WTC11 (cell line): ENCODE measurements at regions not wholly inside any gene's neighbourhood (a gene's known extent, or its start where the extent isn't known, plus 50 kb on each side); places are given as distances from the start of the nearest gene placed in this dataset.

Source experiments
- ATAC-seq: fragments of 200-7000 bp; cut with Tn5 transposase; 2 replicates; pipeline ENCODE4 v1.10.0; 2021; ENCODE audit warnings: mild to moderate bottlenecking, moderate library complexity
- CTCF ChIA-PET: fragments of 300-600 bp; sonication (Branson Sonifier 250); formaldehyde crosslinking; loops from one replicate; lab custom pipeline; 2021; ENCODE audit warnings: antibody characterized with exemption; lab: Charles Lee
- POLR2A ChIA-PET: fragments of 350-600 bp; sonication (Branson Sonifier 250); formaldehyde crosslinking; loops from one replicate; lab custom pipeline; 2021; ENCODE audit warnings: antibody characterized with exemption; lab: Charles Lee
- DNase-seq: peaks from one replicate; pipeline ENCODE4 v3.0.0; 2021; ENCODE audit warnings: low spot score
- H3K27ac Mint-ChIP-seq: 2 replicates; pipeline ENCODE4 v1.8.0; 2021; ENCODE audit warnings: mixed read lengths
- H3K27me3 Mint-ChIP-seq: 2 replicates; pipeline ENCODE4 v1.8.0; 2021; ENCODE audit warnings: low read depth, mild to moderate bottlenecking, moderate library complexity, mixed read lengths
- H3K36me3 Mint-ChIP-seq: 2 replicates; pipeline ENCODE4 v1.8.0; 2021; ENCODE audit warnings: mixed read lengths
- H3K4me1 Mint-ChIP-seq: 2 replicates; pipeline ENCODE4 v1.8.0; 2022; ENCODE audit warnings: mixed read lengths
- H3K4me3 Mint-ChIP-seq: 2 replicates; pipeline ENCODE4 v1.8.0; 2021; ENCODE audit warnings: mild to moderate bottlenecking, moderate library complexity, mixed read lengths
- H3K9me3 Mint-ChIP-seq: 2 replicates; pipeline ENCODE4 v1.8.0; 2021; ENCODE audit warnings: mixed read lengths
- CDX4 ChIP-seq: fragments of 250-450 bp; sonication (Bioruptor Pico); IDR thresholded peaks from 2 replicates; pipeline ENCODE4 v1.9.0; 2021; ENCODE audit warnings: moderate library complexity, mild to moderate bottlenecking, inconsistent platforms, borderline replicate concordance
- EMX1 ChIP-seq: fragments of 250-450 bp; sonication (Bioruptor Pico); IDR thresholded peaks from 2 replicates; pipeline ENCODE4 v1.8.0; 2021; ENCODE audit warnings: mild to moderate bottlenecking
- ESRRA ChIP-seq: sonication (generic); formaldehyde crosslinking; IDR thresholded peaks from 2 replicates; pipeline ENCODE4 v1.8.1; 2022; ENCODE audit warnings: mild to moderate bottlenecking, missing genetic modification reagents, borderline replicate concordance
- NFYB ChIP-seq: sonication (generic); formaldehyde crosslinking; conservative IDR thresholded peaks from 2 replicates; pipeline ENCODE4 v1.8.0; 2022; ENCODE audit warnings: low read depth, missing genetic modification reagents
- NR3C1 ChIP-seq: sonication (generic); formaldehyde crosslinking; conservative IDR thresholded peaks from 2 replicates; pipeline ENCODE4 v1.8.1; 2023; ENCODE audit warnings: low read depth, mild to moderate bottlenecking, missing genetic modification reagents
- RELA ChIP-seq: sonication (generic); formaldehyde crosslinking; IDR thresholded peaks from 2 replicates; pipeline ENCODE4 v1.8.1; 2022; ENCODE audit warnings: missing genetic modification reagents, mild to moderate bottlenecking, borderline replicate concordance
- RORB ChIP-seq: fragments of 250-450 bp; sonication (Bioruptor Pico); IDR thresholded peaks from 2 replicates; pipeline ENCODE4 v1.9.0; 2021; ENCODE audit warnings: mild to moderate bottlenecking
- STAT6 ChIP-seq: sonication (generic); formaldehyde crosslinking; conservative IDR thresholded peaks from 2 replicates; pipeline ENCODE4 v1.8.1; 2023; ENCODE audit warnings: mild to moderate bottlenecking, low read depth, missing genetic modification reagents, moderate library complexity
- TEAD1 ChIP-seq: sonication (generic); formaldehyde crosslinking; IDR thresholded peaks from 2 replicates; pipeline ENCODE4 v1.8.0; 2022; ENCODE audit warnings: mild to moderate bottlenecking, missing genetic modification reagents
- TEAD4 ChIP-seq: sonication (generic); formaldehyde crosslinking; IDR thresholded peaks from 2 replicates; pipeline ENCODE4 v1.8.0; 2022; ENCODE audit warnings: mild to moderate bottlenecking, missing genetic modification reagents
- ZSCAN18 ChIP-seq: fragments of 250-450 bp; sonication (Bioruptor Pico); IDR thresholded peaks from 2 replicates; pipeline ENCODE4 v2.1.2; 2022; ENCODE audit warnings: mild to moderate bottlenecking, moderate library complexity
- TF ChIP-seq, protein P1 (sequence below): sonication (generic); formaldehyde crosslinking; IDR thresholded peaks from 2 replicates; pipeline ENCODE4 v1.8.1; 2022; ENCODE audit warnings: mild to moderate bottlenecking, missing genetic modification reagents, moderate library complexity, borderline replicate concordance
- TF ChIP-seq, protein P2 (sequence below): sonication (generic); formaldehyde crosslinking; IDR thresholded peaks from 2 replicates; pipeline ENCODE4 v1.8.1; 2023; ENCODE audit warnings: mild to moderate bottlenecking, moderate library complexity, missing genetic modification reagents
- TF ChIP-seq, protein P3 (sequence below): sonication (generic); formaldehyde crosslinking; IDR thresholded peaks from 2 replicates; pipeline ENCODE4 v1.8.1; 2022; ENCODE audit warnings: missing genetic modification reagents, borderline replicate concordance
- TF ChIP-seq, protein P4 (sequence below): sonication (generic); formaldehyde crosslinking; IDR thresholded peaks from 2 replicates; pipeline ENCODE4 v1.8.1; 2023; ENCODE audit warnings: mild to moderate bottlenecking, missing genetic modification reagents, borderline replicate concordance
- TF ChIP-seq, protein P5 (sequence below): fragments of 200-600 bp; IDR thresholded peaks from 2 replicates; pipeline ENCODE4 v1.8.0; 2022; ENCODE audit warnings: antibody characterized with exemption

DNA sequence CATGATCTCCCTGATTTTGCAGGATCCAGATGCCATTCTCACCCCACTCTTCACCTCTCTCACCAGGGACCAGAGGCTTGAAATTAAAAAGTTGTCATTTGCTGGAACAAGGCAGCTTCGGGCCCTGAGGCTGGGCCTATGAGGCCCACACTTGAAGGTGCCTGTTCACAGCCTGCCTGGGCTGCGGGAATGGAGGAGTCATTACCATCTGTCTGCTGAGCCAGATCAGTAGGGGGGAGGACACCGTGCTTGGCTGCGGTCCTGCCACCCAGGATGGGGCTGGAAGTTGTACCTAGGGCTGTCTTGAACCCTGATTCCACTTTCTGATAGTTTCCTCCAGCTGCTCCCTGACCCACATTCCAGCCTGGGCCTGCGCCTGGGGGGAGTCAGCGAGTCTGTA is 208.3 kb upstream of the N4BP1 start:
- H3K36me3 Mint-ChIP-seq: no peaks in the 10 kb centered on the region
- ChIA-PET CTCF (interaction anchor here (2.5 kb wide), 1 partner anchor 13 kb away, joined by 13 read pairs; no protein-coding TSS in a partner anchor), POLR2A (no interaction called here)
- no peak overlapping the region for H3K27ac Mint-ChIP-seq
- TF ChIP-seq, protein P1, sequence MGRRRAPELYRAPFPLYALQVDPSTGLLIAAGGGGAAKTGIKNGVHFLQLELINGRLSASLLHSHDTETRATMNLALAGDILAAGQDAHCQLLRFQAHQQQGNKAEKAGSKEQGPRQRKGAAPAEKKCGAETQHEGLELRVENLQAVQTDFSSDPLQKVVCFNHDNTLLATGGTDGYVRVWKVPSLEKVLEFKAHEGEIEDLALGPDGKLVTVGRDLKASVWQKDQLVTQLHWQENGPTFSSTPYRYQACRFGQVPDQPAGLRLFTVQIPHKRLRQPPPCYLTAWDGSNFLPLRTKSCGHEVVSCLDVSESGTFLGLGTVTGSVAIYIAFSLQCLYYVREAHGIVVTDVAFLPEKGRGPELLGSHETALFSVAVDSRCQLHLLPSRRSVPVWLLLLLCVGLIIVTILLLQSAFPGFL: no peak
- TF ChIP-seq EMX1 (CRISPR knock-in tag): no peak
- no peak for TF ChIP-seq ZSCAN18
- TF ChIP-seq ESRRA (CRISPR knock-in tag): no peak
- TF ChIP-seq, protein P2, sequence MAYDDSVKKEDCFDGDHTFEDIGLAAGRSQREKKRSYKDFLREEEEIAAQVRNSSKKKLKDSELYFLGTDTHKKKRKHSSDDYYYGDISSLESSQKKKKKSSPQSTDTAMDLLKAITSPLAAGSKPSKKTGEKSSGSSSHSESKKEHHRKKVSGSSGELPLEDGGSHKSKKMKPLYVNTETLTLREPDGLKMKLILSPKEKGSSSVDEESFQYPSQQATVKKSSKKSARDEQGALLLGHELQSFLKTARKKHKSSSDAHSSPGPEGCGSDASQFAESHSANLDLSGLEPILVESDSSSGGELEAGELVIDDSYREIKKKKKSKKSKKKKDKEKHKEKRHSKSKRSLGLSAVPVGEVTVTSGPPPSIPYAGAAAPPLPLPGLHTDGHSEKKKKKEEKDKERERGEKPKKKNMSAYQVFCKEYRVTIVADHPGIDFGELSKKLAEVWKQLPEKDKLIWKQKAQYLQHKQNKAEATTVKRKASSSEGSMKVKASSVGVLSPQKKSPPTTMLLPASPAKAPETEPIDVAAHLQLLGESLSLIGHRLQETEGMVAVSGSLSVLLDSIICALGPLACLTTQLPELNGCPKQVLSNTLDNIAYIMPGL (CRISPR knock-in tag): no peak
- TF ChIP-seq, protein P3, sequence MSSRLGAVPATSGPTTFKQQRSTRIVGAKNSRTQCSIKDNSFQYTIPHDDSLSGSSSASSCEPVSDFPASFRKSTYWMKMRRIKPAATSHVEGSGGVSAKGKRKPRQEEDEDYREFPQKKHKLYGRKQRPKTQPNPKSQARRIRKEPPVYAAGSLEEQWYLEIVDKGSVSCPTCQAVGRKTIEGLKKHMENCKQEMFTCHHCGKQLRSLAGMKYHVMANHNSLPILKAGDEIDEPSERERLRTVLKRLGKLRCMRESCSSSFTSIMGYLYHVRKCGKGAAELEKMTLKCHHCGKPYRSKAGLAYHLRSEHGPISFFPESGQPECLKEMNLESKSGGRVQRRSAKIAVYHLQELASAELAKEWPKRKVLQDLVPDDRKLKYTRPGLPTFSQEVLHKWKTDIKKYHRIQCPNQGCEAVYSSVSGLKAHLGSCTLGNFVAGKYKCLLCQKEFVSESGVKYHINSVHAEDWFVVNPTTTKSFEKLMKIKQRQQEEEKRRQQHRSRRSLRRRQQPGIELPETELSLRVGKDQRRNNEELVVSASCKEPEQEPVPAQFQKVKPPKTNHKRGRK (CRISPR knock-in tag): no peak
- no peak for TF ChIP-seq CDX4 (CRISPR knock-in tag)
- TF ChIP-seq TEAD4 (CRISPR knock-in tag): no peak
- TF ChIP-seq NR3C1 (CRISPR knock-in tag): no peak
- TF ChIP-seq NFYB: no peak
- TF ChIP-seq RORB (CRISPR knock-in tag): no peak
- TF ChIP-seq, protein P4, sequence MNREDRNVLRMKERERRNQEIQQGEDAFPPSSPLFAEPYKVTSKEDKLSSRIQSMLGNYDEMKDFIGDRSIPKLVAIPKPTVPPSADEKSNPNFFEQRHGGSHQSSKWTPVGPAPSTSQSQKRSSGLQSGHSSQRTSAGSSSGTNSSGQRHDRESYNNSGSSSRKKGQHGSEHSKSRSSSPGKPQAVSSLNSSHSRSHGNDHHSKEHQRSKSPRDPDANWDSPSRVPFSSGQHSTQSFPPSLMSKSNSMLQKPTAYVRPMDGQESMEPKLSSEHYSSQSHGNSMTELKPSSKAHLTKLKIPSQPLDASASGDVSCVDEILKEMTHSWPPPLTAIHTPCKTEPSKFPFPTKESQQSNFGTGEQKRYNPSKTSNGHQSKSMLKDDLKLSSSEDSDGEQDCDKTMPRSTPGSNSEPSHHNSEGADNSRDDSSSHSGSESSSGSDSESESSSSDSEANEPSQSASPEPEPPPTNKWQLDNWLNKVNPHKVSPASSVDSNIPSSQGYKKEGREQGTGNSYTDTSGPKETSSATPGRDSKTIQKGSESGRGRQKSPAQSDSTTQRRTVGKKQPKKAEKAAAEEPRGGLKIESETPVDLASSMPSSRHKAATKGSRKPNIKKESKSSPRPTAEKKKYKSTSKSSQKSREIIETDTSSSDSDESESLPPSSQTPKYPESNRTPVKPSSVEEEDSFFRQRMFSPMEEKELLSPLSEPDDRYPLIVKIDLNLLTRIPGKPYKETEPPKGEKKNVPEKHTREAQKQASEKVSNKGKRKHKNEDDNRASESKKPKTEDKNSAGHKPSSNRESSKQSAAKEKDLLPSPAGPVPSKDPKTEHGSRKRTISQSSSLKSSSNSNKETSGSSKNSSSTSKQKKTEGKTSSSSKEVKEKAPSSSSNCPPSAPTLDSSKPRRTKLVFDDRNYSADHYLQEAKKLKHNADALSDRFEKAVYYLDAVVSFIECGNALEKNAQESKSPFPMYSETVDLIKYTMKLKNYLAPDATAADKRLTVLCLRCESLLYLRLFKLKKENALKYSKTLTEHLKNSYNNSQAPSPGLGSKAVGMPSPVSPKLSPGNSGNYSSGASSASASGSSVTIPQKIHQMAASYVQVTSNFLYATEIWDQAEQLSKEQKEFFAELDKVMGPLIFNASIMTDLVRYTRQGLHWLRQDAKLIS (CRISPR knock-in tag): no peak
- no peak for TF ChIP-seq RELA (CRISPR knock-in tag)
- no peak for TF ChIP-seq TEAD1
- no peak for TF ChIP-seq STAT6 (CRISPR knock-in tag)
- TF ChIP-seq, protein P5, sequence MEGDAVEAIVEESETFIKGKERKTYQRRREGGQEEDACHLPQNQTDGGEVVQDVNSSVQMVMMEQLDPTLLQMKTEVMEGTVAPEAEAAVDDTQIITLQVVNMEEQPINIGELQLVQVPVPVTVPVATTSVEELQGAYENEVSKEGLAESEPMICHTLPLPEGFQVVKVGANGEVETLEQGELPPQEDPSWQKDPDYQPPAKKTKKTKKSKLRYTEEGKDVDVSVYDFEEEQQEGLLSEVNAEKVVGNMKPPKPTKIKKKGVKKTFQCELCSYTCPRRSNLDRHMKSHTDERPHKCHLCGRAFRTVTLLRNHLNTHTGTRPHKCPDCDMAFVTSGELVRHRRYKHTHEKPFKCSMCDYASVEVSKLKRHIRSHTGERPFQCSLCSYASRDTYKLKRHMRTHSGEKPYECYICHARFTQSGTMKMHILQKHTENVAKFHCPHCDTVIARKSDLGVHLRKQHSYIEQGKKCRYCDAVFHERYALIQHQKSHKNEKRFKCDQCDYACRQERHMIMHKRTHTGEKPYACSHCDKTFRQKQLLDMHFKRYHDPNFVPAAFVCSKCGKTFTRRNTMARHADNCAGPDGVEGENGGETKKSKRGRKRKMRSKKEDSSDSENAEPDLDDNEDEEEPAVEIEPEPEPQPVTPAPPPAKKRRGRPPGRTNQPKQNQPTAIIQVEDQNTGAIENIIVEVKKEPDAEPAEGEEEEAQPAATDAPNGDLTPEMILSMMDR: no peak
- H3K4me1 Mint-ChIP-seq: no peaks in the 10 kb centered on the region
- DNase-seq (no peak), ATAC-seq (no peak)
- no peak overlapping the region for H3K4me3 Mint-ChIP-seq
- H3K27me3 Mint-ChIP-seq: peaks cover 3% of the 10 kb centered on the region
- H3K9me3 Mint-ChIP-seq: no peaks in the 10 kb centered on the region
